IMR-90 (cell line): ENCODE measurements at regions not wholly inside any gene's neighbourhood (a gene's known extent, or its start where the extent isn't known, plus 50 kb on each side); places are given as distances from the start of the nearest gene placed in this dataset.

ENCODE experiments used
- ATAC-seq: fragments of 200-7000 bp; cut with Tn5 transposase; 2 replicates; pipeline ENCODE4 v1.9.1; 2020; ENCODE audit warnings: low read depth, mild to moderate bottlenecking, moderate library complexity
- BruUV-seq: library from RNA; stranded (reverse); fragments of 400-500 nt; replicated peaks from 2 replicates; lab custom pipeline; 2021; lab: Mats Ljungman, UMichigan
- CTCF ChIA-PET: fragments of 300-600 bp; formaldehyde crosslinking; extraction: SDS; loops from one replicate; lab custom pipeline; 2021; ENCODE audit warnings: antibody characterized with exemption; lab: Yijun Ruan, JAX
- POLR2A ChIA-PET: fragments of 300-600 bp; sonication (Branson Sonifier 250); formaldehyde crosslinking; loops from one replicate; lab custom pipeline; 2022; ENCODE audit warnings: antibody characterized with exemption; ENCODE audit not compliant: unreplicated experiment; lab: Charles Lee
- DNase-seq: peaks from one replicate; pipeline ENCODE4 v3.0.0; 2013
- H2AFZ ChIP-seq: replicated peaks from 2 replicates; pipeline ENCODE3; 2013; ENCODE audit warnings: low read length, mild to moderate bottlenecking; ENCODE audit not compliant: poor library complexity
- H2AK5ac ChIP-seq: 2 replicates; pipeline ENCODE4 v1.6.1; 2013; ENCODE audit warnings: low read depth, low read length, inconsistent platforms
- H2AK9ac ChIP-seq: replicated peaks from 2 replicates; pipeline ENCODE3; 2013; ENCODE audit warnings: mild to moderate bottlenecking, low read depth, low read length, moderate library complexity; ENCODE audit not compliant: poor library complexity
- H2BK120ac ChIP-seq: 2 replicates; pipeline ENCODE4 v1.6.1; 2013; ENCODE audit warnings: low read depth, low read length, inconsistent platforms
- H2BK15ac ChIP-seq: 3 replicates; pipeline ENCODE4 v1.6.1; 2013; ENCODE audit warnings: low read depth, low read length, inconsistent platforms
- H2BK20ac ChIP-seq: 2 replicates; pipeline ENCODE4 v1.6.1; 2013; ENCODE audit warnings: low read depth, mild to moderate bottlenecking, inconsistent platforms, low read length, moderate library complexity
- H2BK5ac ChIP-seq: 2 replicates; pipeline ENCODE4 v1.6.1; 2013; ENCODE audit warnings: mild to moderate bottlenecking, low read depth, low read length, inconsistent platforms; ENCODE audit not compliant: poor library complexity, severe bottlenecking
- H3K14ac ChIP-seq: replicated peaks from 2 replicates; pipeline ENCODE4 v1.6.1; 2013; ENCODE audit warnings: low read depth, low read length, inconsistent platforms
- H3K18ac ChIP-seq: 2 replicates; pipeline ENCODE4 v1.6.1; 2013; ENCODE audit warnings: low read depth, low read length, control low read depth
- H3K23ac ChIP-seq: 2 replicates; pipeline ENCODE4 v1.6.1; 2013; ENCODE audit warnings: low read depth, low read length, inconsistent platforms
- H3K27ac ChIP-seq: 2 replicates; pipeline ENCODE4 v1.5.1; 2013; ENCODE audit warnings: mild to moderate bottlenecking, control low read depth, low read length; ENCODE audit not compliant: insufficient read depth
- H3K27me3 ChIP-seq: 2 replicates; pipeline ENCODE4 v1.6.1; 2013; ENCODE audit warnings: low read length; ENCODE audit not compliant: control insufficient read depth, insufficient read depth
- H3K36me3 ChIP-seq: 2 replicates; pipeline ENCODE4 v1.6.1; 2013; ENCODE audit warnings: low read length, mixed read lengths; ENCODE audit not compliant: control insufficient read depth, insufficient read depth
- H3K4ac ChIP-seq: 2 replicates; pipeline ENCODE4 v1.6.1; 2013; ENCODE audit warnings: low read depth, low read length, inconsistent platforms
- H3K4me1 ChIP-seq: 2 replicates; pipeline ENCODE4 v1.6.1; 2013; ENCODE audit warnings: low read length, mixed read lengths; ENCODE audit not compliant: control insufficient read depth, insufficient read depth
- H3K4me2 ChIP-seq: 2 replicates; pipeline ENCODE4 v1.6.1; 2013; ENCODE audit warnings: low read depth, mild to moderate bottlenecking, control low read depth, low read length, moderate library complexity
- H3K4me3 ChIP-seq: 2 replicates; pipeline ENCODE4 v1.5.1; 2013; ENCODE audit warnings: low read depth, mild to moderate bottlenecking, control low read depth, low read length, moderate library complexity; ENCODE audit not compliant: insufficient read depth
- H3K56ac ChIP-seq: 2 replicates; pipeline ENCODE4 v1.6.1; 2013; ENCODE audit warnings: low read length, inconsistent platforms; ENCODE audit not compliant: insufficient read depth; ENCODE audit errors: extremely low read depth
- H3K79me1 ChIP-seq, 2 experiments: 2 replicates each; pipeline ENCODE4 v1.6.1; 2013; ENCODE audit warnings: low read length in 2 of 2, inconsistent platforms in 1 of 2, low read depth in 1 of 2
- H3K9ac ChIP-seq: 2 replicates; pipeline ENCODE4 v1.6.1; 2013; ENCODE audit warnings: low read depth, low read length, control low read depth
- H3K9me1 ChIP-seq: 2 replicates; pipeline ENCODE4 v1.6.1; 2013; ENCODE audit warnings: low read length, inconsistent platforms; ENCODE audit not compliant: insufficient read depth
- H3K9me3 ChIP-seq: 2 replicates; pipeline ENCODE4 v1.6.1; 2013; ENCODE audit warnings: low read length; ENCODE audit not compliant: control insufficient read depth, insufficient read depth
- H4K20me1 ChIP-seq: 2 replicates; pipeline ENCODE4 v1.6.1; 2013; ENCODE audit warnings: low read length, inconsistent platforms; ENCODE audit not compliant: insufficient read depth
- H4K5ac ChIP-seq: 2 replicates; pipeline ENCODE4 v1.6.1; 2013; ENCODE audit warnings: mild to moderate bottlenecking, low read depth, low read length, control low read depth
- H4K8ac ChIP-seq, 2 experiments: 2 replicates each; pipeline ENCODE4 v1.6.1; 2013; ENCODE audit warnings: low read depth in 2 of 2, low read length in 2 of 2, control low read depth in 1 of 2, inconsistent platforms in 1 of 2
- H4K91ac ChIP-seq: 2 replicates; pipeline ENCODE4 v1.6.1; 2013; ENCODE audit warnings: low read depth, low read length, inconsistent platforms; ENCODE audit not compliant: insufficient read depth
- BHLHE40 ChIP-seq: fragments of 150-350 bp; IDR thresholded peaks from 2 replicates; pipeline ENCODE4 v1.6.1; 2016; ENCODE audit warnings: mild to moderate bottlenecking, low read depth, low read length
- CEBPB ChIP-seq: IDR thresholded peaks from 2 replicates; pipeline ENCODE4 v1.6.1; 2012; ENCODE audit warnings: low read depth, low read length, improper control_type of control experiment
- RAD21 ChIP-seq: IDR thresholded peaks from 2 replicates; pipeline ENCODE4 v1.6.1; 2012; ENCODE audit warnings: low read length, improper control_type of control experiment
- RCOR1 ChIP-seq: IDR thresholded peaks from 2 replicates; pipeline ENCODE4 v1.6.1; 2012; ENCODE audit warnings: mild to moderate bottlenecking, low read length, improper control_type of control experiment; ENCODE audit not compliant: insufficient replicate concordance
- SMC3 ChIP-seq: fragments of 150-350 bp; IDR thresholded peaks from 2 replicates; pipeline ENCODE4 v1.6.1; 2016; ENCODE audit warnings: low read depth, mild to moderate bottlenecking, antibody characterized with exemption, low read length, moderate library complexity
- WGBS, 2 experiments: methylation state at CpG; one replicate each; pipeline versions ENCODE4 v1.1.5 to v1.1.7; 2013; ENCODE audit warnings: missing lambda C conversion rate in 2 of 2; ENCODE audit not compliant: insufficient read length in 1 of 2; ENCODE audit errors: extremely low coverage in 2 of 2; 5-methylcytosine and 5-hydroxymethylcytosine counted together
- dilution Hi-C: fragments of 300-500 bp; cut with HindIII; formaldehyde crosslinking; loops from one replicate; pipeline ENCODE4 v1.14.3; 2018; ENCODE audit warnings: low sequenced_read_pairs; ENCODE audit not compliant: unreplicated experiment
- in situ Hi-C: fragments of 300-500 bp; cut with MboI; formaldehyde crosslinking; loops from 3 replicates; pipeline ENCODE4 v1.14.3; 2019; ENCODE audit warnings: low sequenced_read_pairs, inconsistent platforms, mixed read lengths
- intact Hi-C: fragments of 100-400 bp; cut with micrococcal nuclease; formaldehyde crosslinking; loops from 2 replicates; pipeline ENCODE4 v1.10.0; 2022
- TF ChIP-seq, protein P1 (sequence below): fragments of 150-350 bp; IDR thresholded peaks from 2 replicates; pipeline ENCODE4 v1.6.1; 2017; ENCODE audit warnings: mild to moderate bottlenecking, antibody characterized with exemption, low read length, low read depth

GRCh38 chr5:28770307-28770706, 1731.9 kb upstream of the CDH9 start:
- intact Hi-C loops (no loop called here), dilution Hi-C loops (no loop called here), in situ Hi-C loops (no loop called here)
- H3K27ac ChIP-seq: no peak overlapping the region
- no CpG with 5 or more reads among the region's 4 CpGs for WGBS, 2 experiments
- no peak overlapping the region for H3K4ac ChIP-seq
- H3K9me3 ChIP-seq: no peaks in the 10 kb centered on the region
- H3K4me2 ChIP-seq: no peak overlapping the region
- no peak overlapping the region for H2BK5ac ChIP-seq
- H3K27me3 ChIP-seq: no peaks in the 10 kb centered on the region
- no peak overlapping the region for H4K8ac ChIP-seq
- TF ChIP-seq SMC3 (no peak), CEBPB (no peak), RAD21 (no peak), RCOR1 (no peak), BHLHE40 (no peak)
- TF ChIP-seq, protein P1, sequence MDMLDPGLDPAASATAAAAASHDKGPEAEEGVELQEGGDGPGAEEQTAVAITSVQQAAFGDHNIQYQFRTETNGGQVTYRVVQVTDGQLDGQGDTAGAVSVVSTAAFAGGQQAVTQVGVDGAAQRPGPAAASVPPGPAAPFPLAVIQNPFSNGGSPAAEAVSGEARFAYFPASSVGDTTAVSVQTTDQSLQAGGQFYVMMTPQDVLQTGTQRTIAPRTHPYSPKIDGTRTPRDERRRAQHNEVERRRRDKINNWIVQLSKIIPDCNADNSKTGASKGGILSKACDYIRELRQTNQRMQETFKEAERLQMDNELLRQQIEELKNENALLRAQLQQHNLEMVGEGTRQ: no peak
- ChIA-PET CTCF (no interaction called here), POLR2A (no interaction called here)
- DNase-seq (no peak), ATAC-seq (no peak)
- H2BK15ac ChIP-seq: no peak overlapping the region
- H2AK5ac ChIP-seq: no peak overlapping the region
- H2AFZ ChIP-seq: no peak overlapping the region
- H2BK20ac ChIP-seq: no peak overlapping the region
- H4K91ac ChIP-seq: no peak overlapping the region
- H3K79me1 ChIP-seq: no peaks in the 10 kb centered on the region
- H3K4me1 ChIP-seq: no peaks in the 10 kb centered on the region
- no peaks in the 10 kb centered on the region for H4K20me1 ChIP-seq
- no peak overlapping the region for H3K4me3 ChIP-seq
- H3K9me1 ChIP-seq: no peaks in the 10 kb centered on the region
- no peaks in the 10 kb centered on the region for H3K36me3 ChIP-seq
- H3K23ac ChIP-seq: no peak overlapping the region
- H3K18ac ChIP-seq: no peak overlapping the region
- H3K14ac ChIP-seq: no peak overlapping the region
- H3K9ac ChIP-seq: no peak overlapping the region
- no peak overlapping the region for H3K56ac ChIP-seq
- no peak overlapping the region for H2AK9ac ChIP-seq
- no peak overlapping the region for H4K5ac ChIP-seq
- BruUV-seq: no TSS peak
- H2BK120ac ChIP-seq: no peak overlapping the region
